ENCODE measurements at regions not wholly inside any gene's neighbourhood (a gene's known extent, or its start where the extent isn't known, plus 50 kb on each side); places are given as distances from the start of the nearest gene placed in this dataset.

GRCh38 chr5:162948677-162949076 lies 488.7 kb upstream of the CCNG1 start:
- WGBS, 2 experiments (ENCODE audit: extremely low coverage in 2 of 2, insufficient read length in 1 of 2): 50% methylated on average over 2 of the region's 4 CpGs; no CpG with 5 or more reads in 1 of the 2 experiments
- no peak for DNase-seq
- no peak overlapping the region for H4K5ac ChIP-seq (ENCODE audit: low read depth, low read length)
- H2BK120ac ChIP-seq (ENCODE audit: low read depth, low read length): no peak overlapping the region
- H3K36me3 ChIP-seq (ENCODE audit: control insufficient read depth, insufficient read depth, low read length): no peaks in the 10 kb centered on the region
- TF ChIP-seq USF2 (IDR thresholded peaks at IDR 0.05; ENCODE audit: low read depth, low read length) (no peak), POLR2A (IDR thresholded peaks at IDR 0.05; ENCODE audit: low read depth, low read length) (no peak), MXI1 (IDR thresholded peaks at IDR 0.05; ENCODE audit: borderline replicate concordance, low read depth, low read length) (no peak), RAD21 (IDR thresholded peaks at IDR 0.05; ENCODE audit: low read length) (no peak), MAZ (IDR thresholded peaks at IDR 0.05; ENCODE audit: borderline replicate concordance, low read depth, low read length) (no peak), SMC3 (IDR thresholded peaks at IDR 0.05; ENCODE audit: low read depth, low read length) (no peak), CHD1 (IDR thresholded peaks at IDR 0.05; ENCODE audit: low read depth, low read length) (no peak), RCOR1 (IDR thresholded peaks at IDR 0.05; ENCODE audit: insufficient replicate concordance, low read length) (no peak), BHLHE40 (IDR thresholded peaks at IDR 0.05; ENCODE audit: low read depth, low read length) (no peak), RFX5 (IDR thresholded peaks at IDR 0.05; ENCODE audit: low read depth, low read length) (no peak), CEBPB (IDR thresholded peaks at IDR 0.05; ENCODE audit: low read depth, low read length) (no peak), MAFK (IDR thresholded peaks at IDR 0.05; ENCODE audit: low read depth, low read length) (no peak), FOS (IDR thresholded peaks at IDR 0.05; ENCODE audit: low read depth, low read length) (no peak), NFE2L2 (IDR thresholded peaks at IDR 0.05; ENCODE audit: low read depth, low read length) (no peak)
- TF ChIP-seq, protein P1, sequence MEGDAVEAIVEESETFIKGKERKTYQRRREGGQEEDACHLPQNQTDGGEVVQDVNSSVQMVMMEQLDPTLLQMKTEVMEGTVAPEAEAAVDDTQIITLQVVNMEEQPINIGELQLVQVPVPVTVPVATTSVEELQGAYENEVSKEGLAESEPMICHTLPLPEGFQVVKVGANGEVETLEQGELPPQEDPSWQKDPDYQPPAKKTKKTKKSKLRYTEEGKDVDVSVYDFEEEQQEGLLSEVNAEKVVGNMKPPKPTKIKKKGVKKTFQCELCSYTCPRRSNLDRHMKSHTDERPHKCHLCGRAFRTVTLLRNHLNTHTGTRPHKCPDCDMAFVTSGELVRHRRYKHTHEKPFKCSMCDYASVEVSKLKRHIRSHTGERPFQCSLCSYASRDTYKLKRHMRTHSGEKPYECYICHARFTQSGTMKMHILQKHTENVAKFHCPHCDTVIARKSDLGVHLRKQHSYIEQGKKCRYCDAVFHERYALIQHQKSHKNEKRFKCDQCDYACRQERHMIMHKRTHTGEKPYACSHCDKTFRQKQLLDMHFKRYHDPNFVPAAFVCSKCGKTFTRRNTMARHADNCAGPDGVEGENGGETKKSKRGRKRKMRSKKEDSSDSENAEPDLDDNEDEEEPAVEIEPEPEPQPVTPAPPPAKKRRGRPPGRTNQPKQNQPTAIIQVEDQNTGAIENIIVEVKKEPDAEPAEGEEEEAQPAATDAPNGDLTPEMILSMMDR (conservative IDR thresholded peaks at IDR 0.05; ENCODE audit: low read depth, low read length): no peak
- TF ChIP-seq, protein P2, sequence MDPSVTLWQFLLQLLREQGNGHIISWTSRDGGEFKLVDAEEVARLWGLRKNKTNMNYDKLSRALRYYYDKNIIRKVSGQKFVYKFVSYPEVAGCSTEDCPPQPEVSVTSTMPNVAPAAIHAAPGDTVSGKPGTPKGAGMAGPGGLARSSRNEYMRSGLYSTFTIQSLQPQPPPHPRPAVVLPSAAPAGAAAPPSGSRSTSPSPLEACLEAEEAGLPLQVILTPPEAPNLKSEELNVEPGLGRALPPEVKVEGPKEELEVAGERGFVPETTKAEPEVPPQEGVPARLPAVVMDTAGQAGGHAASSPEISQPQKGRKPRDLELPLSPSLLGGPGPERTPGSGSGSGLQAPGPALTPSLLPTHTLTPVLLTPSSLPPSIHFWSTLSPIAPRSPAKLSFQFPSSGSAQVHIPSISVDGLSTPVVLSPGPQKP (IDR thresholded peaks at IDR 0.05; ENCODE audit: borderline replicate concordance, low read depth, low read length): no peak
- H2AK9ac ChIP-seq (replicated peaks; ENCODE audit: low read depth, low read length, poor library complexity): no peak overlapping the region
- no peaks in the 10 kb centered on the region for H4K20me1 ChIP-seq (ENCODE audit: insufficient read depth, low read length)
- no peaks in the 10 kb centered on the region for H3K9me1 ChIP-seq (ENCODE audit: insufficient read depth, low read length)
- no peak overlapping the region for H3K14ac ChIP-seq (replicated peaks; ENCODE audit: low read depth, low read length)
- H2BK15ac ChIP-seq (ENCODE audit: low read depth, low read length): no peak overlapping the region
- H2BK20ac ChIP-seq (ENCODE audit: low read depth, low read length): no peak overlapping the region
- ChIA-PET CTCF (no interaction called here), POLR2A (ENCODE audit: unreplicated experiment) (no interaction called here)
- no peak overlapping the region for H3K27ac ChIP-seq (ENCODE audit: insufficient read depth, low read length)
- no peak overlapping the region for H3K4ac ChIP-seq (ENCODE audit: low read depth, low read length)
- no peaks in the 10 kb centered on the region for H3K79me1 ChIP-seq (ENCODE audit: low read depth in 1 of 2, low read length in 2 of 2)
- no peak overlapping the region for H3K23ac ChIP-seq (ENCODE audit: low read depth, low read length)
- H3K56ac ChIP-seq (ENCODE audit: extremely low read depth, insufficient read depth, low read length): no peak overlapping the region
- dilution Hi-C loops (cut with HindIII; ENCODE audit: low sequenced_read_pairs, unreplicated experiment) (no loop called here), intact Hi-C loops (cut with micrococcal nuclease) (no loop called here), in situ Hi-C loops (cut with MboI; ENCODE audit: low sequenced_read_pairs) (no loop called here)
- no peak overlapping the region for H3K18ac ChIP-seq (ENCODE audit: low read depth, low read length)
- no peak overlapping the region for H4K8ac ChIP-seq (ENCODE audit: low read depth in 2 of 2, low read length in 2 of 2)
- no peaks in the 10 kb centered on the region; the same call in 1 of the 2 replicates for H3K9me3 ChIP-seq (ENCODE audit: control insufficient read depth, insufficient read depth, low read length)
- no peak overlapping the region for H2BK5ac ChIP-seq (ENCODE audit: low read depth, low read length, poor library complexity, severe bottlenecking)
- H4K91ac ChIP-seq (ENCODE audit: insufficient read depth, low read depth, low read length): no peak overlapping the region
- no peak overlapping the region for H3K4me3 ChIP-seq (ENCODE audit: insufficient read depth, low read depth, low read length)
- ATAC-seq (ENCODE audit: low read depth): no peak
- no peak overlapping the region for H2AFZ ChIP-seq (replicated peaks; ENCODE audit: low read length, poor library complexity)
- no peaks in the 10 kb centered on the region for H3K4me1 ChIP-seq (ENCODE audit: control insufficient read depth, insufficient read depth, low read length)
- BruUV-seq (replicated peaks): no TSS peak
- no peaks in the 10 kb centered on the region for H3K27me3 ChIP-seq (ENCODE audit: control insufficient read depth, insufficient read depth, low read length)
- no peak overlapping the region for H3K4me2 ChIP-seq (ENCODE audit: low read depth, low read length)
- H3K9ac ChIP-seq (ENCODE audit: low read depth, low read length): no peak overlapping the region
- no peak overlapping the region for H2AK5ac ChIP-seq (ENCODE audit: low read depth, low read length)

Data from IMR-90 (cell line).